ENCODE measurements at regions not wholly inside any gene's neighbourhood (a gene's known extent, or its start where the extent isn't known, plus 50 kb on each side); places are given as distances from the start of the nearest gene placed in this dataset.

DNA sequence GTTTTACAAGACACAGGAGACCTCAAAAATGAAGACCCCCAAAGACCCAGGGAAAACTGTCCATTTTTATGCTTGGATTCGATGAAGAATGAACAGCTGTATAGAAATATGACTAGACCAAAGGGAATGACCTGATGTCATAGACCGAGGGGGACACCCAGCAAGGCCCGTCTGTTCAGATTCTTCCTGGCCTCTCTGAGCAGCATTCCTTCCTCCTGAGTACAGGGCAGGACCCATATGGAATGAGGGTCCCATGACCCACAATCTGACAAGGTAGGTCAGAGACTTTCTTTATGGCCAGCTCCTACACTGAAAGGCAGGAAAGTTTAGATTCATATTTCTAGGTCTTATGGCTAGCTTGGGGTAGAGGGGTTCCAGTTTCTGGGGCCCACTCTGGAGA is 356.0 kb downstream of the GATA3 start:
- DNase-seq (ENCODE audit: low read depth, low spot score) (no peak), FAIRE-seq (no peak)
- intact Hi-C loops (cut with micrococcal nuclease) (no loop called here), dilution Hi-C loops (cut with MboI; ENCODE audit: extremely low pct_ligation_motif_present, low sequenced_read_pairs) (no loop called here)
- Histone ChIP-seq H3K9me3 (replicated peaks; ENCODE audit: control insufficient read depth, insufficient read depth, low read length) (no peaks in the 10 kb centered on the region), H3K9ac (replicated peaks; ENCODE audit: extremely low read depth, insufficient read depth, low read length) (no peak overlapping the region), H3K4me2 (ENCODE audit: insufficient read depth, low read length) (no peak overlapping the region), H3K36me3 (ENCODE audit: control insufficient read depth in 2 of 2, extremely low read depth in 1 of 2, insufficient read depth in 2 of 2, low read length in 2 of 2) (no peaks in the 10 kb centered on the region), H3K4me3 (replicated peaks in 1 of 3; ENCODE audit: insufficient read depth in 1 of 3, low read depth in 1 of 3, low read length in 3 of 3) (no peak overlapping the region), H2AFZ (ENCODE audit: low read depth, low read length) (no peak overlapping the region), H3K27me3 (ENCODE audit: control insufficient read depth in 2 of 2, insufficient read depth in 2 of 2, low read length in 2 of 2) (peaks cover 0 to 5% of the 10 kb centered on the region in 2 experiments), H3K79me2 (ENCODE audit: control insufficient read depth, insufficient read depth, low read length) (no peaks in the 10 kb centered on the region), H4K20me1 (replicated peaks; ENCODE audit: control insufficient read depth, extremely low read depth, insufficient read depth, low read length) (no peaks in the 10 kb centered on the region), H3K27ac (ENCODE audit: insufficient read depth, low read depth, low read length) (no peak overlapping the region), H3K4me1 (ENCODE audit: control insufficient read depth, extremely low read depth, insufficient read depth, low read length) (no peaks in the 10 kb centered on the region), H3K9me1 (replicated peaks; ENCODE audit: control insufficient read depth, extremely low read depth, insufficient read depth, low read length) (no peaks in the 10 kb centered on the region)
- POLR2A ChIA-PET = no interaction called here
- CTCF ChIA-PET = interaction anchor here (1.7 kb wide), 1 partner anchor 8 kb away, joined by 4 read pairs; no protein-coding TSS in a partner anchor
- BruUV-seq (replicated peaks) = no TSS peak
- no peak for TF ChIP-seq CTCF (IDR thresholded peaks at IDR 0.05; ENCODE audit: extremely low read depth in 1 of 2, insufficient read depth in 1 of 2, low read depth in 1 of 2, low read length in 2 of 2)
- no peak for TF ChIP-seq POLR2AphosphoS5 (IDR thresholded peaks at IDR 0.05; ENCODE audit: insufficient read depth, low read depth, low read length)
- no peak for TF ChIP-seq MAX (IDR thresholded peaks at IDR 0.05; ENCODE audit: insufficient read depth, insufficient read length)
- no peak for TF ChIP-seq POLR2A (IDR thresholded peaks at IDR 0.05; ENCODE audit: low read depth, low read length)
- TF ChIP-seq JUN (IDR thresholded peaks at IDR 0.05; ENCODE audit: borderline replicate concordance, insufficient read depth, insufficient read length, low read depth) = no peak
- no peak for TF ChIP-seq GATA2 (IDR thresholded peaks at IDR 0.05; ENCODE audit: insufficient read depth, insufficient read length, low read depth, low read length)
- TF ChIP-seq MYC (IDR thresholded peaks at IDR 0.05; ENCODE audit: low read depth, low read length) = no peak
- no peak for TF ChIP-seq EZH2 (IDR thresholded peaks at IDR 0.05; ENCODE audit: borderline replicate concordance, low read depth, low read length, severe bottlenecking)
- TF ChIP-seq FOS (IDR thresholded peaks at IDR 0.05; ENCODE audit: borderline replicate concordance, insufficient read depth, low read length) = no peak

Measured in endothelial cell of umbilical vein (primary cell).